GM21423 (cell line): ENCODE measurements at regions not wholly inside any gene's neighbourhood (a gene's known extent, or its start where the extent isn't known, plus 50 kb on each side); places are given as distances from the start of the nearest gene placed in this dataset.
"Not testable (repeated sequence)": the region's sequence is repeated elsewhere in the genome, so short reads cannot be mapped to it uniquely, and the experiment has no call there.

Source experiments
- ATAC-seq: cut with Tn5 transposase; IDR thresholded peaks from one replicate; pipeline ENCODE4 v1.9.1; 2021; ENCODE audit warnings: mild to moderate bottlenecking, moderate library complexity; ENCODE audit not compliant: unreplicated experiment

DNA sequence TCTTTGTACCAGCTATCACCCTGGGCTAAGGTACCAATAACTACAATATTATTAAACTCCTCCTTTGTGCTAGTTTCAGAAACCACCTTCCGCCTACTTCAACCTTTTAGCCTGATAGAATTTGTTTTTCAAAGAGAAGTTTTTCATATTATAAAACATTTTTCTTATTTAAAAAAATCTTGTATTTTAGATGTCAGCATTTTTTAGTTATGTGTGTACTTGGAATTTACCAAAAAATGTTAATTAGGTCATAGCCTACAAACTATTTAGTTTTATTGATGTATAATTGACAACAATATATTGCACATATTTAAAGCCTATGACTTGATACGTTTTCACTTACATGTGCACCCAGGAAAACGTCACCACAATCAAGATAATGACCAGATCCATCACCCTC lies 1097.6 kb downstream of the JRKL start:
- ATAC-seq, result no peak

DNA sequence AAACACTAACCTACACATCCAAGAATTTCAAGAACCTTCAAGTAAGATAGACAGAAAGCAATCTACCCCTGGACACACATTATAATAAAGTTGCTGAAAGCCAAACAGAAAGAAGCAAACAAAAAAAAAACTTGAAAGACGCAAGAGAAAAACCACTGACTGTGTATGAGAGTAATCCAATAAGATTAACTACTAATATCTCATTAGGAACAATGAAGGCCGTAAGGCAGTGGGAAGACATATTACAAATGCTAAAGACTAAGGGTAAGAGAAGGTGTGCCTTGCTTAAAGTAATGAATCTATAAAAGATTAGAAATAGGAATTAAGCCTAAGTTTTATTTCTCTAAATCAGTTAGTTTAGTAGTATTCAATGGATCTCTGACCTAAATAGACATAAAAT lies 1109.1 kb downstream of the JRKL start:
- no peak for ATAC-seq

GRCh38 chr11:97502201-97502600 lies 1112.4 kb downstream of the JRKL start:
- no peak for ATAC-seq

- ATAC-seq, result no peak
These were observed 1116.4 kb downstream of the JRKL start for GRCh38 chr11:97506076-97506759.

- no peak for ATAC-seq
These were observed 1124.6 kb downstream of the JRKL start for GRCh38 chr11:97514446-97514845.

DNA sequence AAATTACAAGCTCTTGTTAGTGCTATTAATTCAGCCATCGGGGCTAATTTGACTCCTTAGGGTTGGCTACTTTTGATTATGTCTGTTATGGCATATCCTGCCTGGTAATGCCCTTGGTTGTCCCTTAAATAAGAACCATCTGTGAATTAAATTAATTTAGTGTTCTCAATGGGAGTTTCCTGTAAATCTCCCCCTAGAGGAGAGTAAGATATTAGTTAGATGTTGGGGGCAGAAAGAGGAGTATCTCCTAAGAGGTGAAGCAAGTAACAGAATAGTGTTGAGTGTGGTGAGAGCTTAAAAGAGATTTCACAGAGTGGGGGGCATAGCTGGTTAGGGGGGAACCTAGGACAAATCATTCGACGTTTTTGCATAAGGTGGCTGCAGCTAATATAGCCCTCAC lies 1126.9 kb downstream of the JRKL start:
- ATAC-seq, result no peak

GRCh38 chr11:97525273-97525672 lies 1135.5 kb downstream of the JRKL start:
- ATAC-seq, result no peak

- no peak for ATAC-seq
These were observed 1147.8 kb downstream of the JRKL start for GRCh38 chr11:97537407-97538150.

- no peak for ATAC-seq
These were observed 1154.6 kb downstream of the JRKL start for GRCh38 chr11:97544431-97544830.

- ATAC-seq, result no peak
These were observed 1158.5 kb downstream of the JRKL start for GRCh38 chr11:97548280-97548679.

GRCh38 chr11:97557399-97557798 lies 1167.6 kb downstream of the JRKL start:
- no peak for ATAC-seq

GRCh38 chr11:97567801-97568200 lies 1178.0 kb downstream of the JRKL start:
- no peak for ATAC-seq

DNA sequence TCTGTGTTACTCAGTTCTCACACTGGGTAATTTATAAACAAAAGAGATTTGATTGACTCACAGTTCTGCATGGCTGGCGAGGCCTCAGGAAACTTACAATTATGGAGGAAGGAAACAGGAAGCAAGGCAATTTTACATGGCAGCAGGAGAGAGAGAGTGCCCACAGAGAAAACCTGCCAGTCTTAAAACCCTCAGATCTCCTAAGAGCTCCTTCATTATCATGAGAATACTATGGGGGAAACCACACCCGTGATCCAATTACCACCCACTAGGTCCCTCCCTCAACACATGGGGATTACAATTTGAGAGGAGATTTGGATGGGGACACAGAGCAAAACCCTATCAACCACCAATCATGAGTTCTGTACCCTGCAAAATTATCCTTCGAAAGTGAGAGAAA lies 1180.8 kb downstream of the JRKL start:
- no peak for ATAC-seq

DNA sequence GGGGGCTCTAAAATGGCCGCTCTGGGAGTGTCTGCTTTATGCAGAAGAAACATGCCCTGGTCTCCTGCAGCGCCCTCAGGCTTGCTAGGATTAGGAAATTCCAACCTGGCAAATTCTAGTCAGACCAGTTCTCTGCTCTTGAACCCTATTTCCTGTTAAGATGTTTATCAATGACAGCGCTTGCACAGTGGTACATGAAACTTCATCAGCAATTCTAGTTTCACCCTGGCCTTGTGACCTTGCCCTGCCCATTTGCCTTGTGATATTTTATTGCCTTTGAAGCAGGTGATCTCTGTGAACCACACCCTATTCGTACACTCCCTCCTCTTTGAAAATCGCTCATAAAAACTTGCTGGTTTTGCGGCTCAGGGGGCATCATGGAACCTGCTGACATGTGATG lies 1184.0 kb downstream of the JRKL start:
- not testable (repeated sequence) for ATAC-seq

- ATAC-seq, result no peak
These were observed 1185.3 kb downstream of the JRKL start for GRCh38 chr11:97574976-97575665.

DNA sequence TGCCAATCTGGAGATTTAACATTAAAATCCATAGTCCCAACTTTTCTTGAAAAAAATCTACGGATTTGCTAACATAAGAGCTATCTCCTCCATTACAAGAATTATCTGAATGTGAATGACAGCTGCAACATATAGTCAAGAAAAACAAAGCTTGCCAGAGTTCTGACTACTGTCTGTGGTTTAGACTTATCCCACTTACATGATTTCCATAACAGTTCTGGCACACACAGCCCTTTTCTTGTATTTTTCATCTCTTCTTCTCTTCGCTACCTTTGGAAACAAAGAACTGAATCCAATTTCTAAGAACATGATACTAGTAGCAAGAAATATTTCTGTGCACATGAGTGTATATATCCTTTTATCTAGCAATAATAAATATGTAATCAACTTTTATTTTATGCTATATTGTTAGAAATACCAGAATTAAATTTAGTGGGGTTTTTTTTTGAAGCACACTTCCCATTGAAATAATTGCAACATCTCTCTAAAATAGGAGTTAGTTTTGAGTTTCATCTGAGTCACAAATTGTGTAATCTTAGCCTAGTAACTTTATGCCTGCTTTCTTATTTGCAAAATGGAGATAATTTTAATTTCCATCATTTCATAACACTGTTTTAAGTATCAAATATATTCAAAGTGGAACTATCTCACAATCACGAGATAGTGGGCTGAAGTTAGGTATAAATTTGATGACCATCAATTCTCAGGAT lies 1217.6 kb downstream of the JRKL start:
- ATAC-seq, result no peak

GRCh38 chr11:97610000-97610399 lies 1220.2 kb downstream of the JRKL start:
- no peak for ATAC-seq

DNA sequence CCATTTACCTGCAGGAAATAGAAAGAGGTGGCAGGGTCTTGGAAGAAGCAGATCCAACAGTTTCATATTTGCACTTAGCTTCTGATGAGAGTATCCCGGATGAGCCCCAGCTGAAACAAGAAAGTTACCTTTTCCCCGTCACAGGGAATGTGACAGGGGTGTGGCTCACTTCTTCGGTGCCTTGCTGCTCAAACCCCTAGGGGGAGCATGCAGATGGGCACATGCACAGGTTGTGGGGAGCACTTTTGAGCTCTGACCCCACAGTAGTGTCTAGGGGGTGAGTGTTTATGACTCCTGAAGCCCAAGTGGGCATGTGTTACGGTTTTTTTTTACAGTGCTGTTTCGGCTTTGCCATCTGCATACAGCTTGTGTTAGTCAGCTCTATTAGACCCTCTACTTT lies 1221.0 kb downstream of the JRKL start:
- ATAC-seq, result no peak

- no peak for ATAC-seq
These were observed 1221.5 kb downstream of the JRKL start for GRCh38 chr11:97611345-97611744.

GRCh38 chr11:97614606-97615005 lies 1224.8 kb downstream of the JRKL start:
- no peak for ATAC-seq

GRCh38 chr11:97615546-97615945 lies 1225.7 kb downstream of the JRKL start:
- ATAC-seq, result no peak
